SW480 (cell line): ENCODE measurements at regions not wholly inside any gene's neighbourhood (a gene's known extent, or its start where the extent isn't known, plus 50 kb on each side); places are given as distances from the start of the nearest gene placed in this dataset.
"Not testable (repeated sequence)": the region's sequence is repeated elsewhere in the genome, so short reads cannot be mapped to it uniquely, and the experiment has no call there.

Source experiments
- DNase-seq: peaks from one replicate; pipeline ENCODE4 v3.0.0-alpha.2; 2016; ENCODE audit warnings: low spot score

DNA sequence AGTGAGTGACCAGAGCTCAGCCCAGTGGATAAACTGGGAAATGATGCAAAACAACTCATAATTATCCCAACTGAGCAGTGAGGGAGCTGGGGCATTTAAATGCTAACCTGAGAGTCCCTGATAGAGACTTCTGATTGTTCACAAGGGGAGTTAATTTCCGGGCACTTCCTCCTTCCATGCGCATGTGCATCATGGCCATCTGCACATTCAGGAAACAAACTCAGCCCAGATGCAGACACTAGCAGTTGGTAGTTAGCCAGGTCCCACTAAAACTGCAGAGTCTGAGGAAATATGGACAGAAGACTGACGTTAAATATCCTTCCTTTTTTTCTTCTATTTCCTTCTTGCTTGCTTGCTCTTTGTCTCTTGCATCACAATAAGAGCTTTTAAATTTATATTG, 852.1 kb upstream of the LRRC4C start:
- DNase-seq = no peak

- DNase-seq = no peak
These were observed 852.5 kb upstream of the LRRC4C start for GRCh38 chr11:42311944-42312343.

- DNase-seq = peak; percentile 7
These were observed 855.8 kb upstream of the LRRC4C start for GRCh38 chr11:42315267-42315666.

- no peak for DNase-seq
These were observed 856.4 kb upstream of the LRRC4C start for GRCh38 chr11:42315846-42316245.

DNA sequence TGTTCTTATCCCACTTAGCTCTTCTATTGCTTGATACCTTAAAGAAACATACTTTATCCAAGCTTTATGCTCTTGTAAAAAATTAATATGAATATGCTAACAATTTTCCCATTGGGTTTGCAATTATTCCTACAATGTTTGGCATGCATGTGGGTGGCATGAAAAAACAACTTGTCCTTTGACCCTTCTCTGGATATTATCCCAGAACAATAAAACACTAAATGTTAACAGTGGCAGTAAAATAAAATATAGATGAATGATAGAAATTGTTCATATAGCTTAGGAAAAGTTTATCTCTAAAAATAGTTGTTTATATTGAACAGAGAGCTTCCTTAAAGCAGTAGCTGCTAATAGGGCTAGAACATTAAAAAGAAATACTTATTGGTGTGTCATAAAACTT, 860.5 kb upstream of the LRRC4C start:
- DNase-seq = no peak

DNA sequence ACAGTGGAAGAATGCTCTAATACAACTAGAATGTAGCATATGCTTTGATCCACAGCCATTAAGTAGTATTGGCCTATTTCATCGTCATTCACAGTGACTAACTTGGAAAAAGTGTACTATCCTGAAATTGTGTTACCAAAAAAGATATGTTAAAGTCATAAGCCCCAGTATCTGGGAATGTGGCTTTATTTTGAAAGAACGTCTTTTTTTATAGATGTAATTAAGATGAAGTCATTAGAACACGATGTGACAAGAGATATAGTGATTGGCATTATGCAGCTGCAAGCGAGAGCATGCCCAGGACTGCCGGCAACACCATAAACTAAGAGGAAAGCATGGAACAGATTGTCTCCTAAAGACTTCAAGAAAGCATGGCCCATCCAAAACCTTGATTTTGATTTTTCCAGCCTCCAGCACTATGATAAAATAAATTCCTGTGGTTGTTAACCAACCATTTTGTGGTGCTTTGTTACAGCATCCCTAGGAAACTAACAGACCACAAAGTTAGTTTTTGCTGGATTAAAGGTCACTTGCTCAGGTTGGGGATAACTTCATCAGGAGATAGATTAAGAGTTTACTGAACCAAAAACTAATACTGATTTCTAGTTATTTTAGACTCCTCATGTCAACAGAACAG, 870.6 kb upstream of the LRRC4C start:
- no peak for DNase-seq

DNA sequence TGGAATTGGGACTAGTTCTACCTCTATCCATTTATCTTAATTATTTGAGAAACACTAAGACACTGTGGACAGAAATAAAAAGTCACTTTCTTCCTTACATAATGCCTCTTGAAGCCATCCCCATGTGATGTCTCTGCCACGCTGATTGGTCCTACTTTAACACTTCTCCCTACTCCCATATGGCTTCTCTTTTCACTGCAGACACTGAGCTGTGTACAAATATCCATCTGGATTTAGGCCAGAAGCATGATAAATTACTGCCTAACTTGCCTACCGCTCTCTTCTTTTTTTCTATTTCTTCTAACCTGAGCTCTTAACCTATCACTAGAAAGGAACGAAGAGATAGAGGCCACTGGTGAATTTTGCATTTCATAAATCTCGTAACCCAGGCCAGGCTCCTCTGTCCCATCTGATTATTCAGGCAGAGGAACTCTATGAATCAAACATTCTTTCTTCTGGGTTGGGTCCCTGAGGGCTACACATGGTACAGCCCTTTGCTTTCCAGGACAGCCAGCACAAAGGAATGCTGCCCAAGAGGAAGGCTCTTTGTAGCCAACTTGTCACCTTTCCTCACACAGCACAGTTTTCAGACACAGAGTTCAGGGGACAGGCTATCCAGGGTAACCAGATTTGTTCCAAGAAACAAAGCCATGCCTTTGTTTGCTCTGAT, 878.5 kb upstream of the LRRC4C start:
- no peak for DNase-seq

GRCh38 chr11:42344204-42344792, 884.8 kb upstream of the LRRC4C start:
- DNase-seq = no peak

DNA sequence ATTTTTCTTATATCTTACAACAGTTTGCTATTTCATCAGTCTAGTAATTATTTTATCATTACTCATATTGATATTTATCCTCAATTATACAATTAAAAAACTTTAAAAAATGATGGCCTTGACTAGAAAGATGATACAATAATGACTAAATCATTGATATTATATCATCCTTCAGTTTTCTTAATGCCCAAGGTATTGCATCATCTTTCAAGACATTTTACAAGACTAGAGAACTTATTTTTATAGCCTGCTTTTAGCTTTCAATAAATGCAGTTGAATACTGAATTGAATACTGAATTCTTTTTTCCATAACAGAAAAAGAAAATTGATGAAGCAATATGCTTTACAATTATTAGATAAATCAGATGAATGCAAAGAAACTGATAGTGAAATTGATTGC, 886.5 kb upstream of the LRRC4C start:
- DNase-seq = no peak

DNA sequence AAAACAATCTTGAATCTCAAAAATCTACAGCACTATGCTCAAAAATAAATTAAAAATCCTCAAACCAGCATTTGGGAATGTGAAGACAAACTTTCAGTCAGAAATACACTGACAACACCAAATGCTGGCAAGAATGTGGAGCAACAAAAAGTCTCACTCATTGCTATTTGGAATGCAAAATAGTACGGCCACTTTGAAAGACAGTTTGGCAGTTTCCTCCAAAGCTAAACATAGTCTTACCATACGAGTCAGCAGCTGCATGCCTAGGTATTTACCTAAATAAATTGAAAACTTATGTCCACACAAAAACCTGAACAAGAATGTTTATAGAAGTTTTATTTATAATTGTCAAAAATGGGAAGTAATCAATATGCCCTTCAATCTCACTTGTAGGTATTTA, 904.2 kb upstream of the LRRC4C start:
- DNase-seq = no peak

DNA sequence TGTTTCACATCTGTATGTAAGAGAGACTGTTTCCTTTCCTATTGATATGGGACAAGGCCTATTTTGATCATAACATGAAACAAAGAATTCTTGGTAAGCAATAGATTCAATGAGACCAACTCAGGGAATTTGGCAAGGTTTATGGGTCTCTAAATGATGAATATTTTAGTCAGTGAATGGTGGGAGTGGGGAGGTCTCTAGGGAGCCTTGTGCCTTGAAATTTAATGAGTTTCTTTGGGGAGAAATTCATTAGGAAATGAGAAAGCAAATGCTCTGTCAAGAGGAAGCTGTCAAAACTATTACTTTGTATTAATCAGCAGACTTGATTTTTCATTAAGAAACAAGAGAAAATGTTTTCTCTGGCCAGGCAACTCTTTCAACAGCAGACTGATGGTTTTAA, 921.7 kb upstream of the API5 start:
- no peak for DNase-seq

- no peak for DNase-seq
These were observed 914.3 kb upstream of the API5 start for GRCh38 chr11:42397483-42397882.

GRCh38 chr11:42407341-42407740, 904.5 kb upstream of the API5 start:
- DNase-seq = peak; percentile 9

DNA sequence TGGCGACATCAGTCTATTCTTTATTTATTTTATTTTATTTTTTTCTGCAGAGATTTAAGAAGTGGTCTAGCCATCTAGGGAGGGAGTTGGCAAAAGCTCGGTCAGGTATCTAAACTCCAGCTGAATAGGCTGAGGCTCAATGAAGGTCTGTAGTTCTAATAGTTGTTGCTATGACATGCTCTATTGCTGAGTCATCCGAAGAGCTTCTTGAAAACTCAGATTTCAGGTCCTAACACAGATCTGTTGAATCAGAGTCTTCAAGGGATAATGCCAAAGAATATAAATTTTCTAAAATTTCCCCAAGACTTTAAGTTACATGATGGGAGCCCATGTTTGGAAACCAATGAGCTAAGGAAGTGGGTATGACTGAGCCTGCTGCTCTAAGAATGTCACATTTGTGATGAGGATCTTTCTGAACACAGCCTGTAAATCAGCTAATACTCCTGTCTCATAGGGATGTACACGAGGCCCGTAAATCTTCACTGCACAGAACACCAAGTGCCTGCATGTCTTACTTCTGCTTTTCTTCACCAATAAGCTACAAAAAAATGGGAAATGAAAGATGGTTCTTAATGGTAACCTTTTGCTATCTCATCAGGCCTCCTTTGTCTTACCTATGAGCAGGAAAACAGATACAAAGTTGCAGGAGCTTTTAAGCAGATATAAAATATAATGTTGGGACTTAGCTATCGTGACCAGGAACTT, 901.4 kb upstream of the API5 start:
- no peak for DNase-seq

- no peak for DNase-seq
These were observed 899.2 kb upstream of the API5 start for GRCh38 chr11:42412590-42412989.

- DNase-seq = no peak
These were observed 894.1 kb upstream of the API5 start for GRCh38 chr11:42417691-42418090.

DNA sequence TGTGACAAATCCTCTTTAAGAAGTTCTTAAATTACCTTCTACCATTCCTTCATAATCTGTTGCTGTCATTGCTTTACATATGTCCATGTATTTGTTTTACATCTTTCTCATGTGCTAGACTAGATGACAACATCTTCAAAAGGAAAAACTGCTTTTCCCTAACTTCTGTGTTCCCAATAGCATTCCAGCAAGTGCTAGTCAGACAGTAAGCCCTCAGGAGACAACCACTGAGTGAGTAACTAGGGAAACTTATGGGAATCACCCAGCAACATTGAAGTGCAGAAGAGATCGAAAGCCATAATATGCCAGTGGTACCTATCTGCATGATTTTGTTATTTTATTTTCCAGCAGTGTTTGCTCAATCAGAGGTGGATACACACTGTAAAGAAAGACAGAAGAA, 889.7 kb upstream of the API5 start:
- no peak for DNase-seq

- not testable (repeated sequence) for DNase-seq
These were observed 876.9 kb upstream of the API5 start for GRCh38 chr11:42434911-42435310.

DNA sequence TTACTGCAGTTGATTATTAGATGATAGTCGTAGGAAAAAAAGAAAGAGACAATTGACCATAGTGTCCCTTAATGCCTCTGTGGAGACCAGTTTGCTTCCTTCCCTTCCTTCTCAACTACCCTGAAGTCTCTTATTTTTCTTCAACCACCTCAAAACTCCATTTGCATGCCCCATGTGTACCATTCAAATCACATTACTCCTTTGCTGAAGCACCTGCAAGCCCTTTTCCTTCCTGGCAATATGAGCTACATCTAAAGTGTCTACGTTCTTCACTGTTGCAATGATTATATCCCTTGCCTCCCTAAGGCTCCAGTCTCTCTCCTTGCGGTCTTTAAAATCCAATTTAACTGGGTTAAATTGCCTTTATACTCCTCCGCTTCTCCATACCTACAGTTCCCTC, 867.4 kb upstream of the API5 start:
- no peak for DNase-seq

DNA sequence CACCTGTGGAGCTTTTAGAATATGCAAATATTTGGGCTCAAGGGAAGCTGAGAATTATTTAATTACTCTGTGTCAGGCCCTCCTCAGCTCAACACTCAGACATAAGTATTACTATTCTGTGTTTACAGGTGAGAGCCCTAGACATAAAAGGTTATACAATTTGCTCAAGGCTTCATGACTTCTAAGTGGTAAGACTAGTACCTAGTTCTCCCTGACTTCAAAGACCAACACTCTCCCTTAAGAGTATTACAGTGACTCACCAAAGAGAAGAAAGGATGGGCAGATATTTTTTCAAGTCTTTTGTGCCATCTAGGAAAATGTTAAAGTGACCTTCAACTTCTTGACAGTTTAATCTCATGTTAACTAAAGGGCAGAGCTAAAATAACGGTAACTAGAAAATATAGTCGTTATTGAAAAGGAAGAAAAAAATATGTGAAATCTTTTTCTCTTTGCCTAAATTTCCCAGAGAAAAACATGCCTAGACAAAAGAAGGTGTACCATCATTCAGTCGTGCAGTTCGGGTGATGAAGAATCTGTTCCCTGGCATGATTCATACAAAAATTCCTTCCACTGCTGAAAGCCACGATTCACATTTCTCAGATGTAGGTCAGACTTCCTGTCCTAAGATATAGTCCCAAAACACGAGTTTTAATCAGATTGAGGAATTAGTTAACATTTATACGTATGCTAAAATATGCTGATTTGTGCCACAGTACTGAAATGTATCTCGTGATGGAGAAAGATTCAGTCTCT, 849.1 kb upstream of the API5 start:
- DNase-seq = no peak

GRCh38 chr11:42465623-42466022, 846.2 kb upstream of the API5 start:
- no peak for DNase-seq

DNA sequence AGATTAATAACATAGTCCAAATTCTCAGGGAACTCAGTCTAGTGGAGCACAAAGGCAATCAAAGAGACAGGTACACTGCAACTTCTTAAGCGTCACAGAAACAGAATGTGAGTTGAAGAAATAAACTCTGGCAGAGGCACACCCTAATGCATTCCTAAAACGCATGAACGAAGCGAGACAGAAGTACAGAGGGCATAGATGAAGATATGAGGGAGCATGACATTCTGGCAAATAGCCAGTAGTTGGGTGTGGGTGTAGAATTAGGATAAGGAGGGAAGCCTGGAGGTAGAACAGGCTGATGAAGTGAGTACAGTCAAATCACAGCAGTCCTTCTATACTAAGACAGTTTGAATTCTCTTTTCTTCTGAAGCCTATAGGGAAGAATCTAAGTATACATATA, 838.7 kb upstream of the API5 start:
- no peak for DNase-seq
